T-helper 1 cell treated with Interleukin-12 subunit alpha and Interleukin-12 subunit beta and Interleukin-4 antibody, amounts not matched to agents 30 ng/mL and 1 ng/mL, for 36 hours (primary cell): ENCODE measurements at regions not wholly inside any gene's neighbourhood (a gene's known extent, or its start where the extent isn't known, plus 50 kb on each side); places are given as distances from the start of the nearest gene placed in this dataset.
"Not testable (repeated sequence)": the region's sequence is repeated elsewhere in the genome, so short reads cannot be mapped to it uniquely, and the experiment has no call there.

ENCODE experiments used
- intact Hi-C: fragments of 100-400 bp; cut with micrococcal nuclease; formaldehyde crosslinking; loops from one replicate; pipeline ENCODE4 v1.15.1; 2024

DNA sequence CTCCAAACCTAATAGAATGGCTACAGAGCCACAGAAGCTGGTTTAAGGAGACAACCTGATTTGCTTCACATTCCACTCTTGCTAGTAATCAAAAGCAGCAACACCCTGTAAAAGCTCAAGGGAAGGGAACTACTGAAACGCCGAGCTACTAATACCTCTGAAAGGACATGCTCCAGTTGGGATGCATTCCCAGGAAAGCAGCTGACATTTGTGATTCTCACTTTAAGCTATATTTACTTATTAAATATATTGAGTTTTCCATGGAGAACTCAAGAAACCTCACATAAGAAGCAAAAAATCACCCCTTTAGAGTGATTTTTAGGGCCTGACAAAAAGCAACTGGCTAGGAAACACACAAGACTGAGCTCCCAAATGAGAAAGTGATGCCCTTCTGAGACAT, 1073.0 kb upstream of the FLRT2 start:
- intact Hi-C loops, result no loop called here

DNA sequence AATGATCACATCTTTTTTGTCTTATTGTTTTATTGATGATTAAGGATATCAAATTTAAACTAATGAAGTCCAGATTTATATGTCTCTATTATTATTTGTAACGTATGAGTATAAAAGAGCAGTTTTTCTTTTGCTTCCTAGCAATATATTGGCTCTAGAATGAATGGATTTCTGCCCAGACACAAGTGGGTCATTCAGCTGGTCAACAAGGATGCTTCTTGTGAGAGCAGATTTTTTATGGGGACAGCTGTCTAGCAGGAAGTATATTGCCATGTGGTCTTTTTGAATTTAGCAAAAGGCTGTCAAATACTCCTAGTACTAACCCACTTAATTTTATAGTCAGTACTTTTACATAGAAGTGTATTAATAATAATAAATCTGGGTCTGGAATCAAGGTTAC, 1071.1 kb upstream of the FLRT2 start:
- intact Hi-C loops, result no loop called here

DNA sequence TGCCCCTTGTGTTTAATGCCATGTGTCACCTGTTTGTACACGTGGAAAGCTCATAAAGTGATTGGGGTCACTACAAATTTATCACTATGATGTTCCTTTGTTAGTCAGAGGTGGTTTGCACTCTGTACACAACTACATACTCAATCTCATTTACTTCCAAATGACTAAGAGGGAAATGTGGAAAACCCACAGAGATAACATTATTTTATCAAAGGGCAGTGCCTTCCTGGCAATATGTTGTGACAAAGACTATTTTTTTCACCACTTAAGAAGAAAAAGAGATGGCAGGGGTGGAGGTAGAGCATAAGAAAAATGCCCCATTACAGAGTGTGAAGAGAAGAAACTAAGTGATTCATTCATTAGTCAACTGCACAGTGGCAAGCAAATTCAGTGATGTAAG, 1064.1 kb upstream of the FLRT2 start:
- intact Hi-C loops, result no loop called here

DNA sequence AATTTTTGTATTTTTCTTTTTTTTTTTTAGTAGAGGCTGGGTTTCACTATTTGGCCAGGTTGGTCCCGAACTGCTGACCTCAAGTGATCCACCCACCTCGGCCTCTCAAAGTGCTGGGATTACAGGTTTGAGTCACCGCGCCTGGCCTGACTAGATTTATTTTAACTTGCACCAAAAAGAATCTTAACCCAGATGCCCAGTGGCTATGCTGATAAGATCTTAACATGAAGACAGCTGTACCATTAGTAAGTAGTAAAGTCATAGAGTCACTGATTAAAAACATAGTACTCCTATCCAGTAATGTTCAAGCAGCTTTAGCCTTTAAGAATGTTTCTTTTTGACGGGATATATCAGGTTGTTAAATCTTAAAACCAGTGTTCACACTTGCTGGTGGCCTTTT, 1061.8 kb upstream of the FLRT2 start:
- intact Hi-C loops, result no loop called here

DNA sequence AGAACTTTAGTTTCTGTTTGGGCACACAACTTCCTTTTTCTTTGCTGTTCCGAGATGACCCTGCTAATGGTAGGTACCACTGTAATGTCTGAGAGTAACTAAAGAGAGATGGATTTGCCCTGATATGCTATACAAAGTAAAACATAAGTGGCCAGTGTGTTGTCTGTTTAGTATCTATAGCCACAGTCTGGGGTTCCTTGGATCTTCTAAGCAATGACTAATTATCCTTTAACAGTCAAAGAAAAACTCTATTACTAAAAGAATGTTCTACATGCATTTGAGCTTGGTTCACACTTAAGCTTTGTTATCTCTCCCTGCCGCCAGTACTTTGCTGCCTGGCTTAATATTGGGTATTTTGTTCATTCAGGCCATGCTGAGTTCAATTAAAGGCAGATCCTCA, 1051.9 kb upstream of the FLRT2 start:
- intact Hi-C loops, result no loop called here

DNA sequence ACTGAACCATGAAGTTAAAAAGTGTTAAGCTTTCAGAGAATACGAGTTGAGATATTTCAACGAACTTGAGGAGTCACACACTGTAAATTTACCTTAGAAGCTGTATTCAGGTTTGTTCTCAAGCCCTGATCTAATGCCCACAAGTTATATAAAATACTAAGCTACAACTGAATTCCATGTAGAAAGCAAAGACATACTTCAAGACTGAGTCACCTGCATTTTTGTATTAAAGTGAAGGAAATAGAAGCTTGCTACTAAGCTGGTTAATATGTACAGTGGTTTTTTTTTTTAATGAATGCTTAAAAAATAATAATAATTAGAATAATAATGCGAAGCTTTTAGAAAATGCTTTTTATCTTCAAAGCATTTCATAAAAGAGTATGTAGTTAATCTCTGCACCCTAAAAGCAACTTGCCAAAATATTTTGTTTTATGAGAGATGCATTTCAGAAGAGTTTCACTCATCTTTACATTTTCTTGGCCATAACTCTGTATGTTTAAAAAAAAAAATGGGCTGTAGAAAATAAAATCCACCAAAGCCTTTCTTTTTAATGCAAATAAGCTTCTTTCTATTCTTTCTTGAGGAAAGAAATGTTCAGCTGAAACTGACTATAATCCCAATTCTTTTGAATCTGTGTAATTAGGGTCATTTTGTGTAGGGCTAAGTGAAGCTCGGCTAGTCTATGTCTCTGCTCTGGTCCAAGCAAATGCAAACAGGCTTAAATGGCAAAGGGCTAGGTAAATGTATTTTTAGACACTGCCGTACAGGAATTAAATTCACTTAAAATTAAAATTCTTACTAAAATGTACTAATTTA, 1047.5 kb upstream of the FLRT2 start:
- intact Hi-C loops, result no loop called here

DNA sequence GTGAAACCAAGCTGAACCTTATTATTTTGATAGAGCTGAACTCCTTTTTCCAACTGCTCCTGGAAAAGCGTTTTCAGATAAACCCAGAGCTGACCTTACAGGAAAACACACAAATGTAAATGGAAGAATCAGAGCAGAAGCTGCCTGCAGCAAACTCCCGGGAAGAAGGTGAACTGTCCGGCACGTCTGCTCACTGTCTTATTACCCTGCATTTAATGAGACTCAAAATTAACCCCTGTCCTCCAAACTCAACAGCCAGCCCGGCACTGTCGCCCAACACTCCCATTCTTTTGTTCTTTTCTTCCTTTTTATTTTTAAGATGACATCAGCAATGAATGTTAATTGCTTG, 1046.9 kb upstream of the FLRT2 start:
- intact Hi-C loops, result no loop called here

DNA sequence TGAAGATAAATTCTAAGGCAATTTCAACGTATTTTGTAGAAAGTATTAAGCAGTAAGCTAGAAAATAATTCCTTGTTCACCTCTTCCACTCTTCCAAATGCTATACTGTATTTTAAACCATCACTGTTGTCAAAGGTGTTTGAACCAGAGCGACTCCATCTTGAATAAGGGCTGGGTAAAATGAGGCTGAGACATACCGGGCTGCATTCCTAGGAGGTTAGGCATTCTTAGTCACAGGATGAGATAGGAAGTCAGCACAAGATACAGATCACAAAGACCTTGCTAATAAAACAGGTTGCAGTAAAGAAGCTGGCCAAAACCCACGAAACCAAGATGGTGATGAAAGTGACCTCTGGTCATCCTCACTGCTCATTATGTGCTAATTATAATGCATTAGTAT, 1045.7 kb upstream of the FLRT2 start:
- intact Hi-C loops, result not testable (repeated sequence)

DNA sequence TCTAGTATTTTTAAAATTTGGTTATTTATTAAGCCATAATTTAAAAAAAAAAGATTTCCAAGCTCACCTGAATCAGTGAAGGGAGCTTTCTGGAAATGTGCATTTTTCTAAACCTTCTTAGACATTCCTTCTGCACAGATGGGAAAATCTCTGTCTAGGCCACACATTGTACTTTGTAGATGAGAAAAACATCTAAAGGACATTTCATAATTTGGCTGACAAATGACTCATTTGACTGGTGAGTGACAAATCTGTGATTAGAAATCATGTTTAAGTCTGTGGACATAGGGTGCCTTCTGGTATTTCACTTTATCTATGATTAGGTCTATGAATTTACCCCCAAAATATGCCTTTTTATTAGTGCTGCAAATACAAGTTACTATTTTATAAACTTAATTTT, 1044.9 kb upstream of the FLRT2 start:
- intact Hi-C loops, result no loop called here

DNA sequence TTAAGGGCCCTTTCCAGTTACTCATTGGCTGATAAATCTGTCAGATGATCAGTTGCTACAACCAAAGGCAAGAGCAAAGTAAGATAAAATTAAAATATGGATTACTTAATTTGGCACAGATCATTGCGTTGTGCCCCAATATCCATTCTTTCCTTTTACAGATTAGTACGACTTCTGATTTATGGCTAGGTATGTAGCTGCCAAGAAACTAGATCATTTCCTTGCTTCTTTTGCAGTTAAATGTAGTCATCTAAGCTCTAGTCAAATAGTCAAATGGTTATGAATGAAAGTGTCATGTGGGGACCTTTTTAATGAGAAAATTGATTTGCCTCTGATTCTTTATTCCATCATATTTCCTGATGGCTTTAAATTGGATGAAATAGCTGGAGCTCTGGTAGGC, 1039.9 kb upstream of the FLRT2 start:
- intact Hi-C loops, result no loop called here

DNA sequence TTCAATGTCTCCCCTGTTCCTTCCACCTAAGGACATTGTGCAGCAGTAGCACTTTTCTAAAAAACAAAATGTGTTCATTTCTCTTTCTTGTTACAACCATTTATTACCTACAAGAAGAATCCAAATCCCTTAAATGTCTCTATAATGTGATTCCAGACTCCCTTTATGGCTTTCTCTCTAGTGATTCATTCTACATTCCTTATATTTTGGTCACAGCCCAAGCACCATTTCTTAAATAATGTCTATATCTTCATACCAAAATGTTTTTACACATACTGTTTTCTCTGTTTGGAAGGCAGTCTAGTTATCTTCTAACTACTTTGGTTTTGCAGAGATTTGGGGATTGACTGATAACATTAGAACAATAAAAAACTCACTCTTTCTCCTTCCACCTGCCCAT, 1037.3 kb upstream of the FLRT2 start:
- intact Hi-C loops, result no loop called here

DNA sequence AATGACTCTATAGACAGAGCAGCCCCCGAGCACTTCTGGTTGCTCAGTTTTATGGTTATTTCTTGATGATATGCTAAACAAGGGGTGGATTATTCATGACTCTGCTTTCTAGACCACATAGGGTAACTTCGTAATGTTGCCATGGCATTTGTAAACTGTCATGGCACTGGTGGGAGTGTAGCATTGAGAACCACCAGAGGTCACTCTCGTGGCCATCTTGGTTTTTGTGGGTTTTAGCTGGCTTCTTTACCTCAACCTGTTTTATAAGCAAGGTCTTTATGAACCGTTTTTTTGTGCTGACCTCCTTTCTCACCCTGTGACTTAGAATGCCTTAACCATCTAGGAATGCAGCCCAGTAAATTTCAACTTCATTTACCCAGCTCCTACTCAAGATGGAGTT, 1036.2 kb upstream of the FLRT2 start:
- intact Hi-C loops, result no loop called here

DNA sequence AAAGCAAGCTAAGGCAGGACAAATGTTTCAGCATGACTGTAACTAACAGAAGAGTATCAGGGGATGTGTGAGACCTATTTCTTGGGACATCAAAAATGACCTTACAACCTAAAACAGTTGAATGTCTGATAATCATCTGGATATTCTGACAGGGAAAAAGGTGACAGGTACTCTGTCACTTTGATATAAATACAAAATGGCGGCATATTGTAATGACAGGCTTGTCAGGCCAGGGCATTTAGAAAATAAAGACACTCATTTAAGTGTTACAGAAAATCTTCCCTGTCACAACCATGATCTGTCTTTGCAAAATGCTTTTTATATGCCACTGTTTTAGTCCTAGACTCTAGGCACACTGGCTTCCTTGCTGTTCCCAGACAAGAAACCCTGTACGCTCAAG, 1033.3 kb upstream of the FLRT2 start:
- intact Hi-C loops, result no loop called here

DNA sequence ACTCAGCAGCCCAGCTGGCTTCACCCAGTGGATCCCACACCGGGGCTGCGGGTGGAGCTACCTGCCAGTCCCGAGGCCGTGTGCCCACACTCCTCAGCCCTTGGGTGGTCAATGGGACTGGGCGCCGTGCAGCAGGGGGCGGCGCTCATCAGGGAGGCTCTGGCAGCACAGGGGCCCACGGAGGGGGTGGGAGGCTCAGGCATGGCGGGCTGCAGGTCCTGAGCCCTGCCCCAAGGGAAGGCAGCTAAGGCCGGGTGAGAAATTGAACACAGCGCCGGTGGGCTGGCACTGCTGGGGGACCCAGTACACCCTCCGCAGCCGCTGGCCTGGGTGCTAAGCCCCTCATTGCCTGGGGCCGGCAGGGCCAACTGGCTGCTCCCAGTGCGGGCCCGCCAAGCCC, 1017.1 kb upstream of the FLRT2 start:
- intact Hi-C loops, result not testable (repeated sequence)

DNA sequence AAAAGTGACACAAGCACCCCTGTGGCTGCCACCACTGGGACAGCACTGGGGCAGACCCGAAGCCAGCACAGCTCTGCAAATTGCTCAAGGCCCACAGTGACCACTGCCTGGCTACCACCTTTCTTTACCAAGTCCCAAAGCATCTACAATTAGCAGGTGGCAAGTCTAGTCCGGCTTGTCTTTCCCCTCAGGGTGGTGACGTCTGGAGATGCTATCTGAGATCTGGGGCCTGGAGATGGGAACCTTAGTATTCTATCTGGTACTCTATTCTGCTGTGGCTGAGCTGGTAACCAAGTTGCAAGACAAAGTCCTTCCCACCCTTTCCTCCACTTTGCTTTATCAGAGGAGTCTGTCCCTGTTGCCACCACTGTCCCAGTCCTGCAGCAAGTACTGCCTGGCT, 1010.1 kb upstream of the FLRT2 start:
- intact Hi-C loops, result no loop called here

DNA sequence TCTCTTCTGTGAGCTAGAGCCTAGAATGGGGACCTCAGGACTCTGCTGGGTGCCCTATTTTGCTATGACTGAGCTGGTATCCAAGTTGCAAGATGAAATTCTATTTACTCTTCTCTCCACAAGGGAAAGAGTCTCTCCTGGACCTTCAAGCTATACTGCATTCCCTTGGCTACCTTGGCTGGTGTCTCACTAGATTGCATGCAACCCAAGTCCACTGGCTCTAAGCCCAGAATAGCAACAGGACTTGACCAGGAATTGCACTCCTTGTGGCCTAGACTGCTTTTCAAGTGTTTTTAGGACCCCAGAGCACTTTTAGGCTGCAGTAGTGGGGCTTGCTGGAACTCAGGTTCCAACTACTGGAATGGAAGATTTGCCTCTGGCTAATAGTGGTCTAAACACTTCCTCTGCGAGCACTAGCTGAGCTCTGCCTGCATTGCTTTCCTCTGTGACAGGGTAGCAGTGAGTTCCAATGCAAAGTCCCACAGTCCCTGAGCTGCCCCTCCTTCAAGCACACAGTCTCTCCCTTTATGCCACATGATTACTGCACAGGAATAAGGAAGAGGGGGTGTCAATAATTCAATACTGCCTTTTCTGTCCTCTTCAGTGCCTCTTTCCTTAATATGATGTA, 1009.1 kb upstream of the FLRT2 start:
- intact Hi-C loops, result no loop called here

DNA sequence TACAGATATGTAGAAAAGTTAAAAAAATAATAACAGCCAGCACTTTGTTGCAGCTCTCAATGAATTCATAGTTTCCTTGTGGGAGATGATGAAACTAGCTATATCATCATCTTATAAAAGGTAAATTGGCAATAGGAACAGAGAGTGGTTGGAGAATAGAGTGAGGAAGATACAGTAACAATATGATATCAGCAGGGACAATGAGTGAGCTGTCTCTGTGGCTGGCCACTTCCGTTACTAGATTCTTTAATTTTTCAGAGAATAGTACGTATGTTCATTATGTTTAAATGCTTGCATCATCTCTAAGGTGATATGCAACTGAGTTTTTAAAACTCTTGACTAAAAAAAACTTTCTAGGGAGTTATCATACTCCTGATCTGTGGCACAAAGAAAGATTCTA, 1006.2 kb upstream of the FLRT2 start:
- intact Hi-C loops, result no loop called here

DNA sequence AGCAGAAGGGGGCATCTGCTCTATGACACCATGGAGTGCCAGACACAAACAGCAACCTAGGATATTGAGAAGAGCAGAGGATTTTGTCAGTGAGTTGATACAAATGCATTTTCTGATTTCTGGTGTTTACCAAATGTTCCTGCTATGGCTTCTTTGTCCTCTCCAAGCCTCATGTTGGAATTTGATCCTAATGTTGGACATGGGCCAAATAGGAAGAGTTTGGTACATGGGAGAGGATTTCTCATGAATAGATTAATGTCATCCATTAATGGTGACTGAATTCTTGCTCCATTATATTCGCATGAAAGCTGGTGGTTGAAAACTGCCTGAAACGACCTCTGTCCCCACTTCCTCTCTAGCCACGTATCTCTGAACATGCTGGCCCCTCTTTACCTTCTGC, 1002.2 kb upstream of the FLRT2 start:
- intact Hi-C loops, result no loop called here

DNA sequence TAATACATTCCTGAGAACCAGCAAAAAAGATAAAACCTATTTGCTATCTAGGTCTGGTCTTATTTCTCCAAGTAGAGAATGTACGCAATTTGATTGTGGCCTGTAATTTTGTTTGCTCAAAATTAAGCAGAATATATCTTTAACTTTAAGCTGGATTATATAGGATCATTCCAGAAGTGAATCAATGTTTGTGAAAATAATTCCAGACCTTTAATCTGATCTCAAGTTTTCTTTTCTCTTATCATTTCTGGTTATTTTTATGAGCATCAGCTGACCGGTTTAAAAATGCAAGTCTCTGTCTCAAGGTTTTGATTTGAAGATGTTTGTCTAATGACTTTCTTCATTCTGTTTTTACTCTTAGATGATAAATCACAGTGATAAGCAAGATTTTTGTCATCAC, 997.9 kb upstream of the FLRT2 start:
- intact Hi-C loops, result no loop called here

DNA sequence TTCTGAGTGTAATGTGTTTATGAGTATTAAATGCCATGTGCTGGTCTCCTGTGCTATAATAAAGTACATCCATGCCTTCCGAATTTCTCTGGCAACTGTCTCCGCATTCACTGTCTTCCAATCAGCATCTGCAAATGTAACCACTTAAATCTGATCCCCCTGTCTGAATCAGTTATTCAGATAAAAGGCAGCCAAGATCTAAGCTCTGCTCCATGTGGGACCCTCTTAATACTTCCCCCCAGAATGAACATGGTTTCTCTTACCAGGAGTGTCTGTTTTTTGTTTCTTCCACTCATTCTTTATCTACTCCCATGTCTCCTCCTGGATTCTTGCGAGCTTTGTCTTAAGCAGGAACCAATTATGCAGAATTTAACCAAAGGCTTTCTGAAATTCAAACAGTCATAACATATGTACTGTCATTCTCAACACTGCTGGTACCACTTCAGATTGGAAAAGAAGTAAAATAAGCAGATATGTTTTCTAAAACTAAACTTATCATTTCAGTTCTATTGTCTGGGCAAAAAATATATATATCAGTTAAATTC, 996.7 kb upstream of the FLRT2 start:
- intact Hi-C loops, result no loop called here

DNA sequence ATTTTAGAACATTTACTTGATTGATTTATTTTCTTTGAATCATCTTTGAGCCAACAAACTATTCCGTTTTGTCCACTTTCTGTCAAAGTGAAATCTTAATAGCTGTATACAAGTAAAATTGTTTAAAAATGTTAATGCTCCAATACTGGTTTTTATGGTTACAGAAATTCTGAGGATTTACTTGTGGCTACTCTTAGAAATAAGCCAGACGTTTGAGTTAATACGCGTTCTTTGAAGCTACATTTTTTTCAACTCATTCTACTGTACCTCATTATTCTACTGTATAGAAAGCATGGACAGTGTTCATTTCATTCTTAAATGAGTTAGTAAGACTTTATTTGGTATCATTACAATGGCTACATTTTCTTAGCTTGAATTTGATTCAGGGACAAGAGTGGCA, 996.2 kb upstream of the FLRT2 start:
- intact Hi-C loops, result no loop called here

DNA sequence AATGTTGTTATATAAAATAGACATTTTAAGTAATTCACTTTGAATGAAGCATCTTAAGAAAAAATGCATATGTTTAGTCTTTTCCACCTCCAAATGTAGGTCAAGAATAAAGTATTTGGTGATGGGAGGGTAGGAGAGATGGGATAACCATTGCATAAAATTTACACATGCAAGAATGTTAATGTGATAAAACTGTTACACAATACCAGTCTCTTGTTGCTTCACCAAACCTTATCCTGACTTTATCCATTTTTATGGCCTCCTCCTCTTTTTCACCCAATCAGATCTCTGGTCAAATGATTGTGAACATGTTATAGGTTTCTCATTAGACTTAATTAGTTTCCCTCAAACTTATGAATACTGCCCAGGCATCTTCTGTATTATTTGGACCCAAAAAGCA, 994.5 kb upstream of the FLRT2 start:
- intact Hi-C loops, result no loop called here

DNA sequence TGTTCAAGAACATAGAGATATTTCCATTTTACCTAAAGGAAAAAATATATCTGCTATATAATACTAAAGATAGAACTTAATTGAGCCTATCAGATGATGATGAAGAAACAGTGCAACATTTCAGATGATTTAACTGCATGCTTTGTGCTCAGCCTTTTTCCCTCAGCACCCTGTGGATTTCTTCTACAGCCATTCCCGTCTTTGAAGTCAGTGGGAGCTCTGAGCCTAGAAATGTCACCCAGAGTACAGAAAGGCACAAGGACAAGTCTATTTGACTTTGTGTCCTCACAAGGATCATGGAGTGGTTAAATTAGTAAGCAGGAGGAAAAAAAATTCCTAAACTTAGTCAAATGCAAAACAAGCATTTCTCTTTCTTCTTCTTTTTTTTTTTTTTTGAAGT, 994.0 kb upstream of the FLRT2 start:
- intact Hi-C loops, result no loop called here
